Activated naive CD4-positive, alpha-beta T cell treated with Interleukin-2 at 50 U/mL for 16 hours (primary cell): ENCODE measurements at regions not wholly inside any gene's neighbourhood (a gene's known extent, or its start where the extent isn't known, plus 50 kb on each side); places are given as distances from the start of the nearest gene placed in this dataset.

ENCODE experiments used
- DNase-seq: peaks from one replicate; pipeline ENCODE4 v3.0.0-alpha.2; 2020

DNA sequence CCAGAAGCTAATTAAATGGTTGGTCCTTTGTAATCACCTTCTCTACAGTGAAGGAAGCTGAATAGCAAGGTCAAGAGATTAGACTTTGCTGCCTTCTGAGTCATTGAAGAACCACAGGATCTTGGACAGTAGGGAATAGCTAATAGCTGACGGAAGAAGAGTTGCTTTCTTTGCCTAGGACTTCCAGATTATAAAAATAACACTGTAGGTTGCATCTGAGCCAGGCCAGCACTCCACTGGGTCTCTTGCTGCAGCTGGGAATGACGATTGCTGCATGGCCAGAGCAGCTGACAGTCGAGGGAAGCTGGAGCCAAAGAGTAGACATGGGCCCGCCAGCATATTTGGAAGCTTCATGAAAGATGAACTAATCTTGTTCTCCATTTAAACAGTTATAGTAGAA is 81.5 kb upstream of the KCNMB2 start:
- DNase-seq, result no peak

DNA sequence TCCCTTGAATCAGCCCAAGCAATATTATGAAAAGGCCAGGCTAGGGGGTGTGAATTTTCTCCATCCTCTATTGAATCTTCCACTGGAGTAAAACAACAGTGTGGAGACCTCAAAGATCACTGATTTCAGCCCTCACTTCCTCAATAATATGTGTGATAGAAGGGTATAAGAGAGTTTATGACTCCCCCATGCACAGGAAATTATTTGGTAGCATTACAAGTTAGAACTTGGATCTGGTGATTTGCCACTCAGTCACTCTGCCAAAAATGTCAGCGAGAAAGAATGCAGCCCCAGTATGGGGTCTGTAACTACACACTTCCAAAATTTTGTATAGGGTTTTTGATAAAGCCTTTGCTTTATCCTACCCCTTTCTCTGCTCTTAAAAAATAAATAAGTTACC is 81.0 kb upstream of the KCNMB2 start:
- DNase-seq, result no peak

DNA sequence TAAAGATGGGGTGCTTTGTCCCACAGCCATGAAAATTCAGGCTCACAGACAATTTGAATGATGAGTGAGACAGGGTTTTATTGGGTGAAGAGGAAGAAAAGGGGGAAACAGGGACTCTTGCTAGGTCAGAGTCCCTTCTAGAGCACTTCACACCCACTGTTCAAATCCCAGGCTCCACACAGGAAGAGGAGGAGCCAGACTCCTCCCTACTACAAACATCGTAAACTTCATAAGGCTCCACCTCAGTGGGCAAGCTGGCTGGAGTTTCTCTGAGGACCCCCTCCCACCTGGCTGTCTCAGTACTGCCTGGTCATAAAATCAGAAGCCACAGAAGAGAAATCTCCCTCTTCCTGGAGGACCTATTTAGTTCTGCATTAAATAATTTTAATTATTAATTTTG is 80.3 kb upstream of the KCNMB2 start:
- no peak for DNase-seq

DNA sequence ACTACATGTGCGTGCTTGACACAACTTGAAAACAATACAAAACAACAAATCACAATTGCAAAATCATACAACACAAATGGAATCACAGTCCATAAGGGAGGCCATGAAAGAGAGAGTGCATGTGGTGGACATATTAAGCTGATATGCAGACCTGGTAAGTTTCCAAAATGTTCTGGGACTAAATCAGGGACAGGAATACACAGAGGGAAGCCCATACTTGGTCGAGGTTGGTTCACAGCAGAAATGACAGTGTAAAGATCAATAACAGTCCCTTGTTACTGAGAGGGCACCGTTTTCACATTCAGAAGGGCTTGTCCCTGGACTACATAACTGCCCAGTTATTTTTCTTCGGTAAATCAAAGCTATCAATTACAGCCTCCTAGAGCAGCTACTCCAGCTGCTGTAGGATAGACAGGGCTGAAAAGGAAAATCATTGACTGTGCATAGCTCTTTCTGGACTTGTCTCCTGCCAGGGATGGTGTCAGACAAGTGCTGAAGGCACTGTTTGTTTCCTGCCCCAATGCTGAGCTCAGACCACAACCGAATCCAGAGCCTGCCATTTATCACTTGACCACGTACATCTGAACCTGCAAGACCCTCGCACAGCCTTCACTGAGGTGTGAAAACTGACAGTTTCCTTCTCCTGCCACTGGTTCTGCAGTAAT is 79.5 kb upstream of the KCNMB2 start:
- DNase-seq, result no peak

DNA sequence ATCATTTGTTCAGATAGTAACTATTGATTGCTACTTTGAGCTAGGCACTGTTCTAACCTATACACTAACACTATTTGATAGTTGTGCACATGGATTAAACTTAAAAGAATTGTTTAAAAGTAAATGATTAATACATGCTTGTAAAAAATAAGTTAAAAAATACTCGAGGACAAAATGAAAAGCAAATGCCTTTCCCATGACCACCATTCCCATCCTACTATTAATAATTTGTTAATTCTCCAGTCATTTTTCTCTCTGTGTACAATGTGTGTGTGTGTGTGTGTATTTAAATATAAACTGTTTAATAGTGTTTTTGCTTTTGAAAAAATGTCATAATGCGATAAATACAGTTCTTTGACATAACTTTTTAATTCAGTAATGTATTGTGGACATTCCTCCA is 78.7 kb upstream of the KCNMB2 start:
- no peak for DNase-seq

DNA sequence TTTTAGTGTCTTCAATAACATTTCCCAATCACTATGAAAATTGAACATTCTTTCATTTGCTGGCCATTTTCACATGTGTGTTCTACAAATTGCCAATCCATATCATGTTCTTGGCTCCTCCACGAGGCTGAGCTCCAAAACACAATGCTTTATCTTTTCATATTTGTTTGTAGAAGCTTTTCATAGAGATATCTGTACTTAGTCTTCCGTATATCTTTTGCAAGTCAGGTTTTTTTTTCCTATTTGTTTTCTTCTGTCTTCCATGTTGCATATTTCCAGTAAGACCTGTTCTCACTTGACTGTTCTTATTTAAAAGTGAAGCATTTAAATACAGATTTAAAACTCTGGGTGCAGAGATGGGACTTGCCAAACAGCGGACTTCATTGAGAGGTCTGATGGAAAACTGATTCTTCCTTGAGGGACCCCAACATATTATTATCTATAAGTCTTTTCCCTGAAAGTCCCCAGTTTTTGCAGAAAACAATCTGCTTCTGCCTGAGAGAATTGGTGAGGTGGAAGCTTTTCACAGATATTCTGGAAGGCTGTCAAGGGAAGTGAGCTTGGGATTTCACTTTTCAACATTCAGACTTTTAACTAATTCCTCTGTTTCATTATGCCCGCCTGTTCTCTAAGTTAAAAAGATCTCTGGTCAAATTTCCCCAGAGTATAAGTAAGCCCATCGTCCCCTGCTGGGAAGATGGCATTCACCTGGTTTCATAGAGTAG is 77.8 kb upstream of the KCNMB2 start:
- no peak for DNase-seq

DNA sequence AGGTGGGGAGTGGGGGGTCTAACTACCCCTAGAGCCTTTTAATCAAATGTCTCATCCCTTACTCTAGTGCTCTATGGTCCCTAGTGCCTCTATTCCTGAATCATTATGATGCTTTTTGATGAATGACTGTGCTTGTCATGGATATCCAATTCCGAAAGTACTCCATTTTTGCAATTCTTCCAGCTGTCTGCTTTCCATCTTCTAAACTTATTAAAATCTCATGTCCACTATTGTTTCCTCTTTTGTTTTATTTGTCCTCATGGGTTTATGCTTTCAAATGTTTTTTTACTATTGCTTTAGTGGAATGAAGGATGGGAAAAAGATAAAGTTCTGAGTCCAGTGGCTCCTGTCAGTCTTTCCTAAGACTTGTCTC is 77.2 kb upstream of the KCNMB2 start:
- DNase-seq, result no peak

DNA sequence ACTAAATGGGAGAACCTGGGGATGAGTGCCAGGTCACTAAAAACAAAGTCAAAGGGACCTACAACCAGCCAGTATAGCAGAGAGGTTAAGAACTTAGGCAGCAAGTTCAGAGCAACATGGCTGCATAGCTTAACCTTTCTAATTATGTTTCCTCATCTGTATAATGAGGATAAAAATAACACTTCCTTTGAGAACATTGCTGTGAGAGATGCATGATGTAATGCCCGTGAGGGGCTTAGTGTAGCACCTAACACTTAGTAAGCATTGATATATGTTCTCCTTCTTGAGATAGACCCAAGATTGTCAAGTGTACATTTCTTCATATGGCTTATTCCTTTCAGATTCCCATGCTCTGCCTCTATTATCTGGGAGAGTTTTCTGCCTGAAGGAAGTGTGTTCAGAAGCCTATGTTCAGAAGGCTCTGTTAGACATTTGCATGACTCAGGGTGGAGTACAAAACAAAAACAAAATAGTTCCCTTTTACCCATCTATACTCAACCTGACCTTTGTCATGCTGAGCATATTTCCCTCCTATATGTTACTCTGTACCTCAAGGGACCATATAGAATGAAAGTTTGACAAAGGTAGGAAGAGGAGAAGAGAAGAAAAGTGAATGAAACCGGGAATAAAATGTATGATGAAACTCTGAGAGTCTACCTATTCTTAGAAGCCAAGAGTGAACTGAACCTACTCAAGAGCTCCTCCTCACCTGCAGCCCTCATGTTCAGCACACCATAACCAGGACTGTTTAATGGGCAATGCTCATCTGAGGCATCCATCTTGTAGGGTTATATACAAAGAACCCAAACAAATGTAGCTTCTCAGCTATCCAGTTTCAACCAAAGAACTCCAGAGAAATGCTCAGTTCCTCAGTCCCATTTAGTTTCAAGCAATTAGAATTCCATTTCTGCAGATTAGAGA is 70.7 kb upstream of the KCNMB2 start:
- no peak for DNase-seq

DNA sequence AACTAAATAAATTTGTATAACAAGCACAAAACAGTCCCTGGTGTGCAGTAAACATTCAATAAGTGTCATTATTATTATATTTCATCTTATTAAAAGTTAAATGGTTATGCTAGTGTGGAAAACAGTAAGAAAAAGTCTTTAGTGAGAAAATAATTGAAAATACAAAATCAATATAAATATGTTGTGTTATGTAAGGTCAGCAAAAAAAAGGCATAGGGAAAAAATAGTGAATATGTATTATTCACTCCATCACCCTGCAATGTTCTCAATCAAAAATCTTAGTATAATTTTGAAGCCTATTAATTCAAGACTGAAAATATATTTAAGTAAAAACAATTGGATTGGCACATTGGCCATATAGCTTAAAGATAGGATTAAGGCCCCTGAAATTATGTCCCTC is 63.3 kb upstream of the KCNMB2 start:
- DNase-seq, result no peak

DNA sequence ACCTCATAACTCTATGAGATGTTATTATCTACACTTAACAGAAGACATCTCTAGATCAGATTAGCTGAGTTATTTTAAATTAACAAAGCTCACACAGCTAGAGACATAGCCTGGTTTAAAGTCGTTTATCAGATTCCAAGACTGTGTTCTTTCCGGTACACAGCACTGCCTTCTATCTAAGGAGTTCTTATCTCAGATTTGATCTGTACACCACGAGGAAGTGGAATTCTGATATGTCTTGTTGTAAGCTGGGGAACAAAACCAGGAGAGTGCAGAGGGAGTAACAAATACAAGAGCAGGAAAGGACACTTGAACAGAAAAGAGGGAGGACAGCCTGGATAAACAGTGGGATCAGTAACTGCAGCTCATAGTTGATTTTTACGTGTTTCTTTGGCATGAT is 61.7 kb upstream of the KCNMB2 start:
- DNase-seq, result no peak

DNA sequence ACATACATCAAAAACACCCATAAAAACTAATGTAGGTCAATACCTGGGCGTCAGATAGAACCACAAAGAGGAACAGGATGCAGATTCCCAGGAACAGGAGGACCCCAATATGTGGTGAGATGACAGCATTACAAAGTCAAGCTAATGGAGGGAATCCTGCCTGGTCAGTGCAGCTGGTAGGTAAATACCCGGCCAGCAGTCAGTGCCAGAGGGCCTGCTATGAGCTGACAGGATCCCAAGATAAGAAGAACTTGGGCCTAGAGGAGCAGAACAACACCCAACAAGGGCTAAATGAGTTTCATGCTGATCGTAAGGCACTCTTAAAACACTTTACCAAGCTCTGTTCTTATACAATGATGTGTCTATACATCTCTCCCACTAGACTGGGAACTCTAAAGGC is 61.2 kb upstream of the KCNMB2 start:
- DNase-seq, result no peak

DNA sequence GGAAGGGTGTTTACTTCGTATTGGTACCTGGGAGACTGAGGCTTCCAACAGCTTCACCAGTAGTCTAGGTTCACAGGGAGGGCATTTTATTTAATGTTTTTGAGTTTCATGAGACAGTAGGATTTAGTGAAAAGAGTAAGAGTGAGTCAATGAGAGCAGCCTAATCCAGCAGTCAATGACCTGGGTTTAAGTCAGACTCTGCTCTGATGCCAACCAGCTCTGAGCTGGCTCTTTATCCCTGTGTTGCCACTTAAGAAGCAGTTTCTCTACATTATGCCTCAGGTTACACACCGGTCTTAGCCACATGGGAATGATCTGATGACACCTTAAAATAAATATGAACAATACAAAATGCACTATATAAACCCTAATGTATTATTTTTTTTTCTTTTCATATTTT is 59.4 kb upstream of the KCNMB2 start:
- no peak for DNase-seq

DNA sequence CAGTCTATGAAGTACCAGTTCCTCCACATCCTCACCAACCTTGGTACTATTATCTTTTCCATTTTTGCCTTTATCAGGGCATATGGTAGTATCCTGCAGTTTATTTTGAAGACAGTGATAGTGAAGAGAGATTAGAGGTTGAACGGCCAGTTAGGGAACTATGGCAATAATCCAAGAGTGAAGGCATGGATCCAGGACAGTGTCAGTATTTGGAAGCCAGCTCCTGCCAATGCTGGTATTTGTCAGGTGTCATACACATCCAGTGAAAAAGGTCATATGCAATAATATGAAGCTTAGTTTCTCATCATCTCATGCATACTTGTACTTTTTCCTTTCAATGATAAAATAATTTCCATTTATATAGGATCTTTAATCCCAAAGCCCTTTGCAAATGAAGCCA is 56.8 kb upstream of the KCNMB2 start:
- DNase-seq, result no peak

DNA sequence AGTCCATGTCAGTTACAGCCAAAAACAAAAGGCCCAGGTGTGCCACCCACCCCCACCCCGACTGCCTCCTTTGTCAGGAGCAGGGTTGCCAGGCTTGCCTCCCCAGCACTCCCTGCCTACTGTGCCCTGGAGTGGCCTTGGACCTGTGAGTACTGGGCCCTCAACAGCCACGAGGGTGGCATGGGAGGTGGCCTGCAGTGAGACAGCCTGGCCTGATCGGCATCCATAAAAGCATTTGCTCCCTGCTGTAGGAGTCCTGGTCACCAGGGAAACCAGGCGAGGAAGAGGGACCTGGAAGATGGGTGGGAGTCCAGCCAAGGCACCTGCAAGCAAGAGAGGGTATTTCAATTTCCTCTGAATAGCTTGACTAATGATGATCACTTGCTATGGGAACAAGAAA is 56.4 kb upstream of the KCNMB2 start:
- no peak for DNase-seq

DNA sequence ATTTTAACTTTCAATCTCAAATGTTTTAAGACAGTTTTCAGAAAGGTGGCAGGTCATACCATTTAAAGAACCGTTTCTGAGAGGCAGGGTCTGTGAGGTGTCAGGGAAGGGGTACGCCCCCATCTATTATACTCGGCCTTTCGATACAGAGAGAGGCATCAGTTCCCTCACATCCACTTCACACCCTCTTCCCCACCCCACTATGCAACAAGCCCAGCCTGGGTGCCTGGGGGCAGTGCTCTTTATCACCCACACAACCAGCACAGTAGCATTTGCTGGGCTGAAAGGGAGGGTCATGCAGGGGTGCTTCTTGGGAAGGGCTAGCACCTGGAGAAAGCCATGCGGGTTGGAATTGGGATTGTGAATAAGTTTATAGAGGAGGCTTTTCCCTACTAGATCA is 56.0 kb upstream of the KCNMB2 start:
- DNase-seq, result no peak

DNA sequence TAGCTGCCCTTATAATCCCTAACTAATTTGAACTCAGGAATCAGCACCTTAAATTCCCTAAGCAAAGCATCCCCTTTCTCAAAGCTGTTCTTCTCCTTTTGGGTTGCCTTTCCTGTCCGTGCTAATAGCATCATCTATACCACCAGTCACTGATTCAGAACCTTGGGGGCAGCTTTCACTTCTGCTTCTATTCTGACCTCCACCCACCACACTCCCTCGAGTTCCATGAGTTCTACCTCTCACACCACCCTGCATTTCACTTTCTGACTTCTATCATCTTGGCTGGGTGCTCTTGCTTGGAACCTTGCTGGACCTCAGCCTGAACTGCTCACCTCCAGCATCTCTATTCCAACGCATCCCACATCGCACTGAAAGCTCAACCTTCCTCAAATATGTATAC is 55.4 kb upstream of the KCNMB2 start:
- no peak for DNase-seq

DNA sequence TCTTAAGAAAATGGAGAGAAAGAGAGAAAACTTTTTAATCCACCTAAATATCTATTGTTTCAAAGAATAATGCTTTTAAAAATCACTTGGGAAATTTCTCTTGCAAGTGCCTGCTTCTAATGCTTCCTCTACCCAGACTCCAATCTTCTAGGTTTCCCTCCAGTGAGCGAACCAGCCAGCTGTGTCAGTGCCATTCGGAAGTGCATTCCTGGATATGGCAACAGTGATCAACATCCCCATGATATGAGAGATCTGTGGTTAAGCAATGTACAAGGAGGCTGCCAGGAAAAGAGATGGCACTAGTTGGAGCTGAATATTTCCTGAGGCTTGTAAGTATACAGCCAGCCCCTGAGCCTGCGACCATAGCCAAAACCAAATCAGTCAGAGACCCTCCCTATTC is 53.3 kb upstream of the KCNMB2 start:
- no peak for DNase-seq

DNA sequence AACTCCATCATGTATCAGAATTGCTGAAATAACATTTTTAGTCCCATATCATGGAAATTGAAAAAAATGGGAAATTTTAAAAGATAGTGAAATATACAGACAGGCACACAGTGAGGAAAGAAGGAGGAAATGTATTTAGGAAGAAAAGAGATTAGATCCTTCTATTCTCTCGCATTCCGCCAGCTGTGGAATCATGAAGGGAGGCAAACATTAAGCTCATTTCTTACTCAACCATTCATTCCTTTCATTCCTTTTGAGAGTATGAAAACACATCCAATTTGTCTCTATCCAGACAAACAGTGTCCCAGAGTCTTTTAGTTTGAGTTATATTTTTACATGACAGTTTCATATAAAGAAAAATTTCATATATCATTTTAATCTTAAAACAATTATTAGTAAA is 52.5 kb upstream of the KCNMB2 start:
- DNase-seq, result no peak

DNA sequence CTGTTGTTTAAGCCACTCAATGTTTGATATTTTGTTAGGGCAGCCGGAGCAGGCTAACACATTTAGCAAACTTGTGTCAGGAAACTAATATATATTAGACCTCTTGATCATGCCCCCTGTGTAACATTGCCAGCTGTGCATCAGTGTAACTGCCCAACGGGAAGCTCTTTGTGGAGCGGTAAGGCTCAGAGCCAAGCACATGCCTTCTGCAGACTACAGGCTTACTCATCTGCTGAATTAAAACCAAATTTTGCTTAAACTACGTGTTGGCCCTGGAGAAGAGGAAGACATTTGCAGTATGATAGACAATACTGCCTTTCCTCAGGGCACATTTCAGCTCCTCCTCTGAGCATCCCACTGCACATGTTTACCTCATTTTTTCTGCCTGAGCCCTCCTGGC is 50.5 kb upstream of the KCNMB2 start:
- no peak for DNase-seq
